Neuronal stem cell (in vitro differentiated cells): ENCODE measurements at regions not wholly inside any gene's neighbourhood (a gene's known extent, or its start where the extent isn't known, plus 50 kb on each side); places are given as distances from the start of the nearest gene placed in this dataset.

Experiments used
- DNase-seq: peaks from one replicate; pipeline ENCODE4 v3.0.0-alpha.2; 2013; ENCODE audit warnings: low spot score
- H2AFZ ChIP-seq: one replicate; pipeline ENCODE4 v1.6.1; 2013; ENCODE audit warnings: mild to moderate bottlenecking, low read length, inconsistent platforms
- H2AK5ac ChIP-seq: 2 replicates; pipeline ENCODE4 v1.6.1; 2013; ENCODE audit warnings: low read depth, mild to moderate bottlenecking, inconsistent platforms, low read length, moderate library complexity, mixed read lengths
- H2BK120ac ChIP-seq: 2 replicates; pipeline ENCODE4 v1.6.1; 2013; ENCODE audit warnings: low read depth, mild to moderate bottlenecking, inconsistent platforms, low read length, moderate library complexity, mixed read lengths
- H2BK12ac ChIP-seq: one replicate; pipeline ENCODE4 v1.6.1; 2013; ENCODE audit warnings: low read length, inconsistent platforms
- H2BK15ac ChIP-seq: 2 replicates; pipeline ENCODE4 v1.6.1; 2013; ENCODE audit warnings: mild to moderate bottlenecking, low read length, inconsistent platforms, mixed read lengths
- H2BK5ac ChIP-seq: one replicate; pipeline ENCODE4 v1.6.1; 2013; ENCODE audit warnings: inconsistent platforms, mild to moderate bottlenecking, low read length, moderate library complexity
- H3K14ac ChIP-seq: one replicate; pipeline ENCODE4 v1.6.1; 2013; ENCODE audit warnings: low read length, inconsistent platforms
- H3K18ac ChIP-seq: 2 replicates; pipeline ENCODE4 v1.6.1; 2013; ENCODE audit warnings: low read length, inconsistent platforms
- H3K23ac ChIP-seq: 2 replicates; pipeline ENCODE4 v1.6.1; 2013; ENCODE audit warnings: low read depth, mild to moderate bottlenecking, mixed read lengths, low read length, inconsistent platforms; ENCODE audit not compliant: poor library complexity
- H3K27ac ChIP-seq: replicated peaks from 3 replicates; pipeline ENCODE4 v1.5.1; 2013; ENCODE audit warnings: low read length, inconsistent platforms
- H3K27me3 ChIP-seq, 3 experiments: 2 replicates each; pipeline ENCODE4 v1.6.1; 2013; ENCODE audit warnings: low read length in 3 of 3, mild to moderate bottlenecking in 2 of 3, inconsistent platforms in 1 of 3, low read depth in 1 of 3, mixed read lengths in 1 of 3, moderate library complexity in 1 of 3; ENCODE audit not compliant: control insufficient read depth in 3 of 3, insufficient read depth in 3 of 3
- H3K36me3 ChIP-seq, 2 donors: replicated peaks in 1 of 2; 2 replicates each; pipeline ENCODE4 v1.6.1; 2013; ENCODE audit warnings: low read length in 2 of 2; ENCODE audit not compliant: control insufficient read depth in 2 of 2, insufficient read depth in 2 of 2
- H3K4ac ChIP-seq: 2 replicates; pipeline ENCODE4 v1.6.1; 2013; ENCODE audit warnings: inconsistent platforms, mild to moderate bottlenecking, low read length, moderate library complexity
- H3K4me1 ChIP-seq, 2 donors: 1 replicate in 1 of 2; 2 replicates in 1 of 2; pipeline ENCODE4 v1.6.1; 2013; ENCODE audit warnings: low read length in 2 of 2, low read depth in 1 of 2; ENCODE audit not compliant: control insufficient read depth in 2 of 2, insufficient read depth in 1 of 2
- H3K4me2 ChIP-seq: one replicate; pipeline ENCODE4 v1.6.1; 2013; ENCODE audit warnings: mild to moderate bottlenecking, low read length, inconsistent platforms; ENCODE audit not compliant: insufficient read depth, poor library complexity, severe bottlenecking
- H3K4me3 ChIP-seq, 2 donors: 2 replicates each; pipeline ENCODE4 v1.5.1; 2013; ENCODE audit warnings: low read length in 2 of 2, mild to moderate bottlenecking in 2 of 2, inconsistent platforms in 1 of 2, moderate library complexity in 1 of 2
- H3K79me1 ChIP-seq: one replicate; pipeline ENCODE4 v1.6.1; 2013; ENCODE audit warnings: low read depth, mild to moderate bottlenecking, inconsistent platforms, low read length, moderate library complexity
- H3K9ac ChIP-seq: one replicate; pipeline ENCODE4 v1.6.1; 2013; ENCODE audit warnings: mild to moderate bottlenecking, low read depth, low read length, inconsistent platforms; ENCODE audit not compliant: poor library complexity
- H3K9me3 ChIP-seq, 2 donors: replicated peaks in 1 of 2; 2 replicates each; pipeline versions ENCODE3 to v1.6.1; 2013; ENCODE audit warnings: low read length in 2 of 2, mild to moderate bottlenecking in 2 of 2, inconsistent platforms in 1 of 2, low read depth in 1 of 2, mixed read lengths in 1 of 2, moderate library complexity in 1 of 2; ENCODE audit not compliant: control insufficient read depth in 2 of 2, insufficient read depth in 1 of 2
- H4K8ac ChIP-seq: one replicate; pipeline ENCODE4 v1.6.1; 2013; ENCODE audit warnings: low read depth, mild to moderate bottlenecking, inconsistent platforms, low read length, moderate library complexity
- H4K91ac ChIP-seq: one replicate; pipeline ENCODE4 v1.6.1; 2013; ENCODE audit warnings: low read length, low read depth, mild to moderate bottlenecking, inconsistent platforms; ENCODE audit not compliant: poor library complexity
- WGBS, 2 donors: extraction: QIAGEN DNeasy Blood & Tissue Kit; methylation state at CpG; one replicate each; pipeline ENCODE4 v1.1.7; 2013; ENCODE audit warnings: missing lambda C conversion rate in 2 of 2, mixed read lengths in 1 of 2; ENCODE audit not compliant: insufficient read length in 2 of 2, insufficient replicate concordance in 1 of 2; ENCODE audit errors: extremely low coverage in 2 of 2; 5-methylcytosine and 5-hydroxymethylcytosine counted together

DNA sequence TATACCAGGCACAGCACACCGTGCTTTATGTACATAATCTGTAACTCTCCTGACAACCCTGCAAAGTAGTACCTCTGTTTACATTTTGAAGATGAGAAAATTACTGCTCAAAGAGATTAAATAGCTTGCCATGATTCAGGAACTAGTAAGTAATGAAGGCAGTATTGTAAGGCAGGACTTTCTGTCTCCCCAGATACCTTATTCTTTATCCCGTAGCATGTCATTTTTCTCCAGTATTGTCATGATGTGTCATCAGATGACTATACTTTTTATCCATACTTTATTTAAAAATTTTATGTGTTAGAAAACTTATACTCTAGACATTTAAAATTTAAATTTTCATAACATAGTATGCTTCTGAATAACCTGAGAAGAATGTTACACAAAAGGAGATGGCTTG lies 188.3 kb upstream of the NUDT6 start:
- H3K18ac ChIP-seq = no peak overlapping the region
- no peak overlapping the region for H3K4ac ChIP-seq
- H3K9ac ChIP-seq = no peak overlapping the region
- no peak overlapping the region for H3K14ac ChIP-seq
- H2BK5ac ChIP-seq = no peak overlapping the region
- H4K91ac ChIP-seq = no peak overlapping the region
- no peak overlapping the region for H3K23ac ChIP-seq
- H2BK120ac ChIP-seq = no peak overlapping the region
- peaks cover 0 to 3% of the 10 kb centered on the region in 2 donors for H3K4me1 ChIP-seq
- no peaks in the 10 kb centered on the region for H3K27me3 ChIP-seq
- no peak overlapping the region for H3K4me3 ChIP-seq
- H3K4me2 ChIP-seq = no peak overlapping the region
- WGBS, 2 donors = no CpG with 5 or more reads among the region's 2 CpGs
- no peak overlapping the region for H2BK15ac ChIP-seq
- peaks cover 16 to 21% of the 10 kb centered on the region in 2 donors for H3K9me3 ChIP-seq
- peaks cover 10 to 15% of the 10 kb centered on the region in 2 donors for H3K36me3 ChIP-seq
- no peak for DNase-seq
- no peak overlapping the region for H4K8ac ChIP-seq
- H2BK12ac ChIP-seq = no peak overlapping the region
- no peak overlapping the region for H2AK5ac ChIP-seq
- no peak overlapping the region for H3K27ac ChIP-seq
- no peak overlapping the region for H2AFZ ChIP-seq
- H3K79me1 ChIP-seq = peaks cover 10% of the 10 kb centered on the region

DNA sequence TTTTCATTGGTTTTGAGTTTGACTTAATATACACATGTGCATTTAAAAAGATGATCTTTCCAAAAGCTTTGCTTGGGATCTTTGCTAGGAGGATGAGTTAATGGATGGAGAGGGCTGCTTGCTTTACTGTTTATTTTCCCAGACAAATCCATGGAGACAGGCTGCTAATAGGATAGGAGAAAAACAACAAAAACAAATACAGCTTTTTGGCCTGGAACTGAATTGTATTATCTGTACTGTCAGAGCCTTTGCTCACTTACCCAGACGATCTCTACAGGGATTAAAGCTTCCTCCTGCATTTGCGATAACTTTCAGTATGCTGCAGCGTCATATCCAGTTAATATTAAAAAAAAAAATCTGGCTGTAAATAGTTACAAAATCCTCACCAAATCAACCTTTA lies 190.8 kb upstream of the NUDT6 start:
- H3K36me3 ChIP-seq = peaks cover 5 to 7% of the 10 kb centered on the region in 2 donors
- no peak overlapping the region for H3K23ac ChIP-seq
- no peak overlapping the region for H3K14ac ChIP-seq
- H2BK5ac ChIP-seq = no peak overlapping the region
- H2BK15ac ChIP-seq = no peak overlapping the region
- H4K8ac ChIP-seq = no peak overlapping the region
- no CpG with 5 or more reads among the region's 3 CpGs for WGBS, 2 donors
- H3K4me3 ChIP-seq = no peak overlapping the region
- no peak overlapping the region for H2AFZ ChIP-seq
- H4K91ac ChIP-seq = no peak overlapping the region
- no peak overlapping the region for H3K9ac ChIP-seq
- H2BK120ac ChIP-seq = no peak overlapping the region
- no peak overlapping the region for H3K4me2 ChIP-seq
- no peak for DNase-seq
- no peaks in the 10 kb centered on the region for H3K4me1 ChIP-seq
- no peak overlapping the region for H3K27ac ChIP-seq
- H3K27me3 ChIP-seq = no peaks in the 10 kb centered on the region
- H3K4ac ChIP-seq = no peak overlapping the region
- no peak overlapping the region for H3K18ac ChIP-seq
- no peak overlapping the region for H2AK5ac ChIP-seq
- peaks cover 10 to 21% of the 10 kb centered on the region in 2 donors for H3K9me3 ChIP-seq
- no peak overlapping the region for H2BK12ac ChIP-seq
- peaks cover 7% of the 10 kb centered on the region for H3K79me1 ChIP-seq

DNA sequence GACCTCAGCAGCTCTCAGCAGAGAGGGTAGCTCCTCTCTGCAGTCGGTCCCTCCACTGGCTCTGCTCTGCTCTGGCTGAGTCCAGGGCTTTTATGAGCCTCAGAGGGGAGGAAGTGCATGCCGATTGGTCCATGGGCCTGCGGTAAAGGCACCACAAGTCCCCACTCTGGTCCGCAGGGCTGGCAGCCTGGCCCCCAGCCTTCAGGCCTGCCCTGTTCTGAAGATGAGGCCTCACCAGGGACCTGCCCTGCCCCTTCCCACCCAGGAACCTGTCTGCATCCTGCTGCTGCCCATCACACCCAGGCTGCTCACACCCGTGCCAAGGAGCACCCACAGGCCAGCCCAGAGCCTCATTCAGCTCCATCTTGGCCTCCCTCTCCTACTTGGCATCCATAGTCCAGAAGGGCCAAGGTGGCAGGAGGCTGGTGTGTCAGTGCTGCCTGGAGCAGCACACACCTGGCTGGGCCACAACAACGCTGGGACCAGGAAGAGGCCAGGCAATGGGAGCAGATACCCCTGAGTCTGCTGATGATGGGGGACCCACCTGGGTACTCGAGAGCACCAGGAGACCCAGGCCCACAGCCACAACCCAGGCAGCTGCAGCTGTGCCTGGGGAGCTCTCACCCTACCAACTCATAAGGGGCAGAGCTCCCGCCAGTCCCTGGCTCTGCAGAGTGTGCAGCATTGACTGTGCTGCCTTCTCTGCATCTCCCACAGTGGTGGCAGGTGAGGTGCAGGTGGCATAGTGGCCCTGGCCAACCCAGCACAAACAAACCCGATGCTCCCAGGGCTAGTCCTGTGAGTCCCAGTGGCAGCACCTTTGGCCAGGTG lies 191.9 kb upstream of the NUDT6 start:
- H2BK12ac ChIP-seq = no peak overlapping the region
- no peak overlapping the region for H3K4me2 ChIP-seq
- H3K27me3 ChIP-seq = no peaks in the 10 kb centered on the region
- peaks cover 7% of the 10 kb centered on the region for H3K79me1 ChIP-seq
- H2BK120ac ChIP-seq = no peak overlapping the region
- no peak overlapping the region for H3K9ac ChIP-seq
- peak overlapping the region; percentile 80 for H3K23ac ChIP-seq
- peak overlapping the region; percentile 37 for H2BK15ac ChIP-seq
- no peak overlapping the region for H2AFZ ChIP-seq
- no peak overlapping the region for H3K4me3 ChIP-seq
- H4K91ac ChIP-seq = no peak overlapping the region
- no peak for DNase-seq
- peaks cover 5 to 7% of the 10 kb centered on the region in 2 donors for H3K36me3 ChIP-seq
- H2BK5ac ChIP-seq = peak overlapping the region; percentile 11
- peaks cover 10 to 21% of the 10 kb centered on the region in 2 donors for H3K9me3 ChIP-seq
- H3K4me1 ChIP-seq = no peaks in the 10 kb centered on the region
- no CpG with 5 or more reads among the region's 9 CpGs for WGBS, 2 donors
- H3K18ac ChIP-seq = peak overlapping the region; percentile 29
- peak overlapping the region; percentile 71 for H3K14ac ChIP-seq
- H3K27ac ChIP-seq = no peak overlapping the region
- H4K8ac ChIP-seq = peak overlapping the region; percentile 92
- H3K4ac ChIP-seq = no peak overlapping the region
- peak overlapping the region; percentile 70 for H2AK5ac ChIP-seq

DNA sequence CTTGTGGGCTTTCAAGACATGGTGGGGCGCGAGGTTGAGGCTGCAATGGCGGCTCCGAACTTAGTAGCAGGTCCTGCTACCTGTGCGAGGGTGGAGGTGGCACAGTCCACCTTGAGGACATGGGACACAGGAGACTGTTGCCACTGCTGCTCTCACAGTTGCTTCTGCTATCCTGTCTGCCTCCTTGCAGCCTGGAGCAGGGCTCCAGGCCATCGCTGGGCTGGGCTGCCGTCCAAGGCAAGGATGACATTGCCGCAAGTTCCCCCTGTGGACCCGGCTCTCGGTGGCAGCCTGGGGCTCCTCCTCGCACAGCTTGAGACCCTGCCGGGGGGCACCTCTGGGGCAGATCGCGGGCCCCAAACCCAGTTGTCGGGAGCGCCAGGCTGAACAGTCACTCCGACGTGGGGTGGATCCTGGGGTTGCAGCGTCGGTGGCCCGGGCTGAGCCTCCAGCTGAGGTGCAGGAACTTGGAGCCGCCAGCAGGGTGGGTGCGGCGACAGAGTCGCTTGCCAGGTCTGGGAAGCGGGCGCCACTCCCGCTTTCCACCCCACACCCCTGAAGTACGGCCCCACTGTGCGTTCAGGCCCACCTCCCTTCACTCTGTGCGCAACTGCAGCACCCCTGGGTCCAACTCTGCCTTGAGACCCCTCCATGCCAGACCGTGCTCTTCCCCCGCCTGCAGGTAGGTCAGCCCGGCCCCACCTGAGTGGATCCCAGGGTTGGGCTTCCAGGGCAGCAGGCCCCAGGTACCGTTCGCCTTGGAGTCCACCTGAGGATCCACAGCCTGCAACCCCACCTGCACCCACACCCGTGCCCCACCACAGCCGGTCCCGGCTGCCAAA lies 192.7 kb upstream of the NUDT6 start:
- Histone ChIP-seq H3K4ac (no peak overlapping the region), H3K79me1 (peaks cover 7% of the 10 kb centered on the region), H3K27ac (no peak overlapping the region), H3K4me1 (no peaks in the 10 kb centered on the region), H3K9me3 (peaks cover 10 to 21% of the 10 kb centered on the region in 2 donors), H4K8ac (no peak overlapping the region), H3K18ac (peak overlapping the region; percentile 83), H3K27me3 (no peaks in the 10 kb centered on the region), H3K36me3 (peaks cover 5 to 7% of the 10 kb centered on the region in 2 donors), H2BK15ac (peak overlapping the region; percentile 37), H2BK5ac (peak overlapping the region; percentile 11), H3K14ac (peak overlapping the region; percentile 71), H2BK120ac (no peak overlapping the region), H4K91ac (no peak overlapping the region), H2AFZ (no peak overlapping the region), H2BK12ac (peak overlapping the region; percentile 73), H2AK5ac (peak overlapping the region; percentile 70), H3K9ac (no peak overlapping the region), H3K4me2 (no peak overlapping the region), H3K4me3 (no peak overlapping the region), H3K23ac (peak overlapping the region; percentile 80)
- WGBS, 2 donors = no CpG with 5 or more reads among the region's 39 CpGs
- DNase-seq = no peak
